Heart left ventricle (tissue), 16 donors: ENCODE measurements at regions not wholly inside any gene's neighbourhood (a gene's known extent, or its start where the extent isn't known, plus 50 kb on each side); places are given as distances from the start of the nearest gene placed in this dataset.

Experiments
- ATAC-seq, 4 donors: fragments of 200-7000 bp; cut with Tn5 transposase; one replicate each; pipeline ENCODE4 v1.9.1; 2020 to 2022; ENCODE audit warnings: moderate library complexity in 4 of 4, mild to moderate bottlenecking in 3 of 4, moderate number of reproducible peaks in 1 of 4
- DNase-seq, 5 donors: peaks; one replicate each; pipeline ENCODE4 v3.0.0-alpha.2; 2020
- H3K27ac ChIP-seq, 12 donors: fragments of 200-600 bp; sonication (generic) in 4 of 12; one replicate each; pipeline versions ENCODE4 v1.5.0 to v1.8.0; 2016 to 2022; ENCODE audit warnings: mild to moderate bottlenecking in 2 of 12
- H3K27me3 ChIP-seq, 9 donors: fragments of 200-600 bp; sonication (generic) in 2 of 9; one replicate each; pipeline versions ENCODE4 v1.5.1 to v1.8.0; 2016 to 2022; ENCODE audit warnings: mild to moderate bottlenecking in 3 of 9
- H3K36me3 ChIP-seq, 9 donors: fragments of 200-600 bp; sonication (generic) in 2 of 9; one replicate each; pipeline versions ENCODE4 v1.5.0 to v1.8.0; 2018 to 2022; ENCODE audit warnings: mild to moderate bottlenecking in 2 of 9
- H3K4me1 ChIP-seq, 12 donors: fragments of 200-600 bp; sonication (generic) in 4 of 12; one replicate each; pipeline versions ENCODE4 v1.5.0 to v1.8.0; 2016 to 2022; ENCODE audit warnings: mild to moderate bottlenecking in 3 of 12
- H3K4me3 ChIP-seq, 12 donors: fragments of 200-600 bp; sonication (generic) in 4 of 12; one replicate each; pipeline versions ENCODE4 v1.5.0 to v1.8.0; 2017 to 2022; ENCODE audit warnings: mild to moderate bottlenecking in 9 of 12, moderate library complexity in 4 of 12
- H3K9me3 ChIP-seq, 12 donors: fragments of 200-600 bp; sonication (generic) in 4 of 12; one replicate each; pipeline versions ENCODE4 v1.5.0 to v1.8.0; 2016 to 2022; ENCODE audit warnings: mild to moderate bottlenecking in 1 of 12
- CTCF ChIP-seq, 12 donors: fragments of 200-600 bp; sonication (generic) in 4 of 12; IDR thresholded peaks; one replicate each; pipeline versions ENCODE4 v1.5.0 to v1.8.0; 2018 to 2022; ENCODE audit warnings: antibody characterized with exemption in 12 of 12, mild to moderate bottlenecking in 5 of 12
- POLR2A ChIP-seq, 2 donors: fragments of 450-650 bp; IDR thresholded peaks; one replicate each; pipeline ENCODE4 v1.6.1; 2017; ENCODE audit warnings: antibody characterized with exemption in 2 of 2, mild to moderate bottlenecking in 2 of 2, moderate library complexity in 2 of 2
- WGBS, 4 donors: extraction: QIAGEN DNeasy Blood & Tissue Kit in 2 of 4; methylation state at CpG; one replicate each; pipeline versions ENCODE4 v1.1.5 to v1.1.7; 2013 to 2018; 5-methylcytosine and 5-hydroxymethylcytosine counted together
- intact Hi-C, 10 donors: fragments of 100-400 bp; cut with DNase I; formaldehyde crosslinking; loops; one replicate each; pipeline versions ENCODE4 v1.11.1 to v1.14.2; 2022
- donor health status: ischemic (EF 13 %, LVEDD 7.1; RV severe dilation, severe dysfunction).
- donor health status: healthy with polysubstance abuse.
- donor health status: DM: no; HTN: yes; CAD: no.
- donor health status: DM: no; HTN: no; CAD: no.
- donor health status: ischemic (EF 25% LVEDD 6.9; RV normal size, moderate dysfunction).
- donor health status: ischemic (EF 25% LVEDD 5.7; RV mildly dilated, moderate dysfunction).
- donor health status: healthy.
- donor health status: DM: yes; HTN: yes; CAD: no.
- donor health status: ischemic (EF 35%, LVEDD 5.7; RV mildly dilated, moderate dysfunction).
- donor health status: nonischemic (EF 11% LVEDD 7.7; RV severe dilation, severe dysfunction).
- donor health status: DM: yes; HTN: yes; CAD: no.
- donor health status: PGD.
- donor health status: ischemic (EF 29% LVEDD 5.4; RV normal size, mild dysfunction).
- donor health status: nonischemic (EF 23%, LVEDD 6.1; RV moderate dilation, normal function).

- WGBS, 4 donors: 85 to 90% (median 88%) methylated on average over 1 of the region's 1 CpG
- DNase-seq (no peak), ATAC-seq (no peak)
- Histone ChIP-seq H3K36me3 (no peaks in the 10 kb centered on the region), H3K27me3 (no peaks in the 10 kb centered on the region), H3K9me3 (no peaks in the 10 kb centered on the region), H3K4me3 (no peak overlapping the region), H3K4me1 (peaks cover 0 to 23% (median 0%) of the 10 kb centered on the region in 12 donors), H3K27ac (no peak overlapping the region)
- intact Hi-C loops: no loop called here
- TF ChIP-seq POLR2A (IDR thresholded peaks at IDR 0.05): no peak
- no peak for TF ChIP-seq CTCF (IDR thresholded peaks at IDR 0.05)
These were observed 356.2 kb downstream of the UTRN start for GRCh38 chr6:144641286-144641685.

- ATAC-seq (no peak), DNase-seq (no peak)
- Histone ChIP-seq H3K36me3 (no peaks in the 10 kb centered on the region), H3K27ac (no peak overlapping the region), H3K4me3 (no peak overlapping the region), H3K4me1 (peaks cover 0 to 3% (median 0%) of the 10 kb centered on the region in 12 donors), H3K27me3 (no peaks in the 10 kb centered on the region), H3K9me3 (no peaks in the 10 kb centered on the region)
- TF ChIP-seq POLR2A (IDR thresholded peaks at IDR 0.05) (no peak), CTCF (IDR thresholded peaks at IDR 0.05) (no peak)
- WGBS, 4 donors: 76 to 89% (median 84%) methylated on average over 1 of the region's 1 CpG
- intact Hi-C loops: no loop called here
These were observed 359.6 kb downstream of the UTRN start for GRCh38 chr6:144644776-144645175.

- Histone ChIP-seq H3K36me3 (no peaks in the 10 kb centered on the region), H3K27me3 (no peaks in the 10 kb centered on the region), H3K9me3 (no peaks in the 10 kb centered on the region), H3K4me3 (no peak overlapping the region), H3K27ac (no peak overlapping the region), H3K4me1 (peaks cover 0 to 3% (median 0%) of the 10 kb centered on the region in 12 donors)
- no peak for ATAC-seq
- no peak for DNase-seq
- TF ChIP-seq CTCF (IDR thresholded peaks at IDR 0.05) (no peak), POLR2A (IDR thresholded peaks at IDR 0.05) (no peak)
- WGBS, 4 donors: 92 to 96% (median 93%) methylated on average over 4 of the region's 4 CpGs
- intact Hi-C loops: no loop called here
These were observed 361.2 kb downstream of the UTRN start for GRCh38 chr6:144646093-144647056.

- H3K4me3 ChIP-seq: no peak overlapping the region
- TF ChIP-seq CTCF (IDR thresholded peaks at IDR 0.05) (no peak), POLR2A (IDR thresholded peaks at IDR 0.05) (no peak)
- ATAC-seq (no peak), DNase-seq (no peak)
- H3K27me3 ChIP-seq: no peaks in the 10 kb centered on the region
- intact Hi-C loops: no loop called here
- no peaks in the 10 kb centered on the region for H3K9me3 ChIP-seq
- H3K36me3 ChIP-seq: no peaks in the 10 kb centered on the region
- H3K27ac ChIP-seq: no peak overlapping the region
- peaks cover 0 to 3% (median 0%) of the 10 kb centered on the region in 12 donors for H3K4me1 ChIP-seq
- 91 to 94% (median 92%) methylated on average over 6 of the region's 6 CpGs for WGBS, 4 donors
These were observed 362.4 kb downstream of the UTRN start for GRCh38 chr6:144647406-144647964.
